Neural progenitor cell (in vitro differentiated cells): ENCODE measurements at regions not wholly inside any gene's neighbourhood (a gene's known extent, or its start where the extent isn't known, plus 50 kb on each side); places are given as distances from the start of the nearest gene placed in this dataset.

Source experiments
- CTCF ChIP-seq: fragments of 200-600 bp; sonication (generic); IDR thresholded peaks from 2 replicates; pipeline ENCODE4 v1.5.1; 2017; ENCODE audit warnings: antibody characterized with exemption, mild to moderate bottlenecking
- EZH2 ChIP-seq: fragments of 200-600 bp; sonication (generic); IDR thresholded peaks from 2 replicates; pipeline ENCODE4 v1.6.1; 2017; ENCODE audit warnings: antibody characterized with exemption, mild to moderate bottlenecking, moderate library complexity
- EZH2phosphoT487 ChIP-seq: fragments of 200-600 bp; sonication (generic); IDR thresholded peaks from 2 replicates; pipeline ENCODE4 v1.6.1; 2017; ENCODE audit warnings: antibody characterized with exemption

GRCh38 chr2:234608946-234609345 is 112.1 kb upstream of the ARL4C start:
- TF ChIP-seq CTCF, result no peak
- no peak for TF ChIP-seq EZH2phosphoT487
- no peak for TF ChIP-seq EZH2
